IMR-90 (cell line): ENCODE measurements at regions not wholly inside any gene's neighbourhood (a gene's known extent, or its start where the extent isn't known, plus 50 kb on each side); places are given as distances from the start of the nearest gene placed in this dataset.

Experiments used
- BHLHE40 ChIP-seq: fragments of 150-350 bp; IDR thresholded peaks from 2 replicates; pipeline ENCODE4 v1.6.1; 2016; ENCODE audit warnings: mild to moderate bottlenecking, low read depth, low read length
- CEBPB ChIP-seq: IDR thresholded peaks from 2 replicates; pipeline ENCODE4 v1.6.1; 2012; ENCODE audit warnings: low read depth, low read length, improper control_type of control experiment
- CHD1 ChIP-seq: IDR thresholded peaks from 2 replicates; pipeline ENCODE4 v1.6.1; 2012; ENCODE audit warnings: low read depth, low read length, improper control_type of control experiment
- ELK1 ChIP-seq: fragments of 150-350 bp; IDR thresholded peaks from 2 replicates; pipeline ENCODE4 v1.6.1; 2016; ENCODE audit warnings: low read depth, mild to moderate bottlenecking, low read length, moderate library complexity, borderline replicate concordance
- MAZ ChIP-seq: IDR thresholded peaks from 2 replicates; pipeline ENCODE4 v1.6.1; 2012; ENCODE audit warnings: low read depth, mild to moderate bottlenecking, low read length, improper control_type of control experiment, moderate library complexity, borderline replicate concordance
- MXI1 ChIP-seq: IDR thresholded peaks from 2 replicates; pipeline ENCODE4 v1.6.1; 2012; ENCODE audit warnings: low read depth, mild to moderate bottlenecking, low read length, moderate library complexity, borderline replicate concordance
- NFE2L2 ChIP-seq: fragments of 150-350 bp; IDR thresholded peaks from 2 replicates; pipeline ENCODE4 v1.6.1; 2016; ENCODE audit warnings: low read depth, mild to moderate bottlenecking, low read length
- POLR2A ChIP-seq: IDR thresholded peaks from 2 replicates; pipeline ENCODE4 v1.6.1; 2012; ENCODE audit warnings: mild to moderate bottlenecking, low read depth, low read length
- RAD21 ChIP-seq: IDR thresholded peaks from 2 replicates; pipeline ENCODE4 v1.6.1; 2012; ENCODE audit warnings: low read length, improper control_type of control experiment
- RCOR1 ChIP-seq: IDR thresholded peaks from 2 replicates; pipeline ENCODE4 v1.6.1; 2012; ENCODE audit warnings: mild to moderate bottlenecking, low read length, improper control_type of control experiment; ENCODE audit not compliant: insufficient replicate concordance
- RFX5 ChIP-seq: IDR thresholded peaks from 2 replicates; pipeline ENCODE4 v1.8.0; 2012; ENCODE audit warnings: low read depth, mild to moderate bottlenecking, low read length, moderate library complexity
- TF ChIP-seq, protein P1 (sequence below): conservative IDR thresholded peaks from 2 replicates; pipeline ENCODE4 v1.5.1; 2012; ENCODE audit warnings: mild to moderate bottlenecking, low read depth, low read length, improper control_type of control experiment
- TF ChIP-seq, protein P2 (sequence below): fragments of 150-350 bp; IDR thresholded peaks from 2 replicates; pipeline ENCODE4 v1.6.1; 2017; ENCODE audit warnings: mild to moderate bottlenecking, antibody characterized with exemption, low read length, low read depth

DNA sequence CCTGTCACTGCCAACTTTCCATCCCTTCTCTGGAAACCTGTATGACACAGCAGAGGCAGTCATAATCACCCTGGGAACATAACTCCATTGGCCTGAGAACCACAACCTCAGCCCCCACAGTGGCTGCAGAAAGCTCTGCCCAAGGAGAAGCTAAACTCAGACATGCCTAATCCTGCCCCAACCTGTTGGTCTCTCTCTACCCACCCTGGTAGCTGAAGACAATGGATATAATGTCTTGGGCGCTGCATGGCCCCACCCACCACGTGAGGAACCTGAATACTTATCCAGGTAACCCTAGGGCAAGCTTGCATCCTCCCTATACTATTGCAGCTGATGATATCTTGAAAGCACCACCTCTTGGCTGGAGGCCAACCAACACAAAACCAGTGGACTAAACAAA lies 225.2 kb downstream of the TEX13C start:
- TF ChIP-seq, protein P1, sequence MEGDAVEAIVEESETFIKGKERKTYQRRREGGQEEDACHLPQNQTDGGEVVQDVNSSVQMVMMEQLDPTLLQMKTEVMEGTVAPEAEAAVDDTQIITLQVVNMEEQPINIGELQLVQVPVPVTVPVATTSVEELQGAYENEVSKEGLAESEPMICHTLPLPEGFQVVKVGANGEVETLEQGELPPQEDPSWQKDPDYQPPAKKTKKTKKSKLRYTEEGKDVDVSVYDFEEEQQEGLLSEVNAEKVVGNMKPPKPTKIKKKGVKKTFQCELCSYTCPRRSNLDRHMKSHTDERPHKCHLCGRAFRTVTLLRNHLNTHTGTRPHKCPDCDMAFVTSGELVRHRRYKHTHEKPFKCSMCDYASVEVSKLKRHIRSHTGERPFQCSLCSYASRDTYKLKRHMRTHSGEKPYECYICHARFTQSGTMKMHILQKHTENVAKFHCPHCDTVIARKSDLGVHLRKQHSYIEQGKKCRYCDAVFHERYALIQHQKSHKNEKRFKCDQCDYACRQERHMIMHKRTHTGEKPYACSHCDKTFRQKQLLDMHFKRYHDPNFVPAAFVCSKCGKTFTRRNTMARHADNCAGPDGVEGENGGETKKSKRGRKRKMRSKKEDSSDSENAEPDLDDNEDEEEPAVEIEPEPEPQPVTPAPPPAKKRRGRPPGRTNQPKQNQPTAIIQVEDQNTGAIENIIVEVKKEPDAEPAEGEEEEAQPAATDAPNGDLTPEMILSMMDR = no peak
- TF ChIP-seq CEBPB (no peak), ELK1 (no peak), NFE2L2 (no peak), POLR2A (no peak), RCOR1 (no peak), CHD1 (no peak), MAZ (no peak), BHLHE40 (no peak), RFX5 (no peak), MXI1 (no peak), RAD21 (no peak)
- TF ChIP-seq, protein P2, sequence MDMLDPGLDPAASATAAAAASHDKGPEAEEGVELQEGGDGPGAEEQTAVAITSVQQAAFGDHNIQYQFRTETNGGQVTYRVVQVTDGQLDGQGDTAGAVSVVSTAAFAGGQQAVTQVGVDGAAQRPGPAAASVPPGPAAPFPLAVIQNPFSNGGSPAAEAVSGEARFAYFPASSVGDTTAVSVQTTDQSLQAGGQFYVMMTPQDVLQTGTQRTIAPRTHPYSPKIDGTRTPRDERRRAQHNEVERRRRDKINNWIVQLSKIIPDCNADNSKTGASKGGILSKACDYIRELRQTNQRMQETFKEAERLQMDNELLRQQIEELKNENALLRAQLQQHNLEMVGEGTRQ = no peak
